Neutrophil (primary cell): ENCODE measurements at regions not wholly inside any gene's neighbourhood (a gene's known extent, or its start where the extent isn't known, plus 50 kb on each side); places are given as distances from the start of the nearest gene placed in this dataset.
"Not testable (repeated sequence)": the region's sequence is repeated elsewhere in the genome, so short reads cannot be mapped to it uniquely, and the experiment has no call there.

ENCODE experiments used
- H3K27ac ChIP-seq: fragments of 200-600 bp; sonication (generic); 2 replicates; pipeline ENCODE4 v1.5.1; 2016; ENCODE audit warnings: mild to moderate bottlenecking, moderate library complexity
- H3K27me3 ChIP-seq: fragments of 200-600 bp; sonication (generic); 2 replicates; pipeline ENCODE4 v1.6.0; 2016; ENCODE audit warnings: mild to moderate bottlenecking
- H3K36me3 ChIP-seq: fragments of 200-600 bp; sonication (generic); 2 replicates; pipeline ENCODE4 v1.5.1; 2017
- H3K4me1 ChIP-seq, 2 experiments: fragments of 200-600 bp in 1 of 2; sonication (generic) in 1 of 2; 1 replicate in 1 of 2; 2 replicates in 1 of 2; pipeline versions ENCODE4 v1.5.1 to v1.6.1; 2013 to 2016; ENCODE audit warnings: low read depth in 1 of 2, low read length in 1 of 2, mild to moderate bottlenecking in 1 of 2, moderate library complexity in 1 of 2; ENCODE audit not compliant: control insufficient read depth in 1 of 2, insufficient read depth in 1 of 2
- H3K4me3 ChIP-seq, 2 experiments: fragments of 200-600 bp in 1 of 2; sonication (generic) in 1 of 2; 1 replicate in 1 of 2; 2 replicates in 1 of 2; pipeline ENCODE4 v1.5.1; 2013 to 2016; ENCODE audit warnings: low read depth in 1 of 2, low read length in 1 of 2, mild to moderate bottlenecking in 1 of 2, moderate library complexity in 1 of 2
- H3K9me3 ChIP-seq: fragments of 200-600 bp; sonication (generic); 2 replicates; pipeline ENCODE4 v1.5.1; 2016
- TF ChIP-seq, protein P1 (sequence below): fragments of 200-600 bp; sonication (generic); IDR thresholded peaks from 2 replicates; pipeline ENCODE4 v1.5.1; 2016; ENCODE audit warnings: antibody characterized with exemption

DNA sequence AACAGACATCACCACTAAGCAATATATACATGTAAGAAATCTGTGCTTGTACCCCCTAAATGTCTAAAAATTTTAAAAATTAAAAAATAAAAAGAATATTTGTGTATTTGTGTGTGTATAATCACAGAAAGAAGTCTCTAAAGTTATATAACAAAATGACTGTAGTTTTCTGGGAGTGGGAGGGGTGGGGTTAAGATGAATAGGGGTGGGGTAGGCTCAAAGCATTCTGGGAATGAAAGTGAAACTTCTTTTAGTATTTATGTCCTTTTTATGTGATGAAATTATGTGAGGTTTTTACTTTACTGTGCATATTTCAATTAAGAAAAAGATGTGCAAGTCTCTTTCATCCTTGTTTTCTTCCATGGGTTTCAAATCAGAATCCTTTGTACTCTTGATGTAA lies 65.3 kb downstream of the FASLG start:
- H3K27ac ChIP-seq = no peak overlapping the region
- no peaks in the 10 kb centered on the region for H3K4me1 ChIP-seq
- H3K36me3 ChIP-seq = no peaks in the 10 kb centered on the region
- no peaks in the 10 kb centered on the region for H3K27me3 ChIP-seq
- no peaks in the 10 kb centered on the region for H3K9me3 ChIP-seq
- TF ChIP-seq, protein P1, sequence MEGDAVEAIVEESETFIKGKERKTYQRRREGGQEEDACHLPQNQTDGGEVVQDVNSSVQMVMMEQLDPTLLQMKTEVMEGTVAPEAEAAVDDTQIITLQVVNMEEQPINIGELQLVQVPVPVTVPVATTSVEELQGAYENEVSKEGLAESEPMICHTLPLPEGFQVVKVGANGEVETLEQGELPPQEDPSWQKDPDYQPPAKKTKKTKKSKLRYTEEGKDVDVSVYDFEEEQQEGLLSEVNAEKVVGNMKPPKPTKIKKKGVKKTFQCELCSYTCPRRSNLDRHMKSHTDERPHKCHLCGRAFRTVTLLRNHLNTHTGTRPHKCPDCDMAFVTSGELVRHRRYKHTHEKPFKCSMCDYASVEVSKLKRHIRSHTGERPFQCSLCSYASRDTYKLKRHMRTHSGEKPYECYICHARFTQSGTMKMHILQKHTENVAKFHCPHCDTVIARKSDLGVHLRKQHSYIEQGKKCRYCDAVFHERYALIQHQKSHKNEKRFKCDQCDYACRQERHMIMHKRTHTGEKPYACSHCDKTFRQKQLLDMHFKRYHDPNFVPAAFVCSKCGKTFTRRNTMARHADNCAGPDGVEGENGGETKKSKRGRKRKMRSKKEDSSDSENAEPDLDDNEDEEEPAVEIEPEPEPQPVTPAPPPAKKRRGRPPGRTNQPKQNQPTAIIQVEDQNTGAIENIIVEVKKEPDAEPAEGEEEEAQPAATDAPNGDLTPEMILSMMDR = no peak
- H3K4me3 ChIP-seq = no peak overlapping the region

DNA sequence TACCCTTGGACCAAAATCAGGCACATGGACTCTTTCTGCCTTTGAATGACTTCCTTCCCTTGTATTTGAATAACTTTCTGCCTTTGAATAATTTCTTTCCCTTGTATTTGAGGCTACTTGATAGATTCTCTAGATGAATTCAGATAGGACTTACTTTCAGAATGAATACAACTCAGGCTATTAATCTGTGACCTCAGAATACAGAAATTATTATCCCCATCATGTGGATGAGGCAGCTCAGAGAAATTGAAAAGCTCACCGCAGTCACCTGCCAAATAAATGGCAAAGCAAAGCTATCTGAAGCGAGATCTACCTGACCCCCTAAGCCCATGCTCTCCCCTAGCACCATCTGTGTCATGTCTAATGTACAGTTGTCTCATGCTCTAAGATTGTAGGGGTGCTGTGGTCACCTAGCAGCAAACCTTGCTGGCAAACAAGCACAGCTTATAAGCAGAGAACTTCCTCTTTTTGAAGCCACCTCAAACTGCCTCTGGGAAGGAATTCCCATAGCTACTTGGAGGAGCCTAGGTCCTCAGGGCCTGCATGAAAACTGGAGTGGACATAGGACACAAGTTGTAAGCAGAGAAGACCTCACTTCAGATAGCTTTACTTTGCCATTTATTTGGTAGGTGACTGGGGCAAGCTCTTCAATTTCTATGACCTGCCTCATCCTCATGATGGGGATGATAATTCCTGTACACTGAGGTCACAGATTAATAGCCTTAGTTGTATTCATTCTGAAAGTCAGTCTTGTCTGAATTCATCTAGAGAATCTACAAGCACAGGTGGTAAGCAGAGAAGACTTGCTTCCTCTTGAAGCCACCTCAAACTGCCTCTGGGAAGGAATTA lies 66.1 kb downstream of the FASLG start:
- TF ChIP-seq, protein P1 = no peak

DNA sequence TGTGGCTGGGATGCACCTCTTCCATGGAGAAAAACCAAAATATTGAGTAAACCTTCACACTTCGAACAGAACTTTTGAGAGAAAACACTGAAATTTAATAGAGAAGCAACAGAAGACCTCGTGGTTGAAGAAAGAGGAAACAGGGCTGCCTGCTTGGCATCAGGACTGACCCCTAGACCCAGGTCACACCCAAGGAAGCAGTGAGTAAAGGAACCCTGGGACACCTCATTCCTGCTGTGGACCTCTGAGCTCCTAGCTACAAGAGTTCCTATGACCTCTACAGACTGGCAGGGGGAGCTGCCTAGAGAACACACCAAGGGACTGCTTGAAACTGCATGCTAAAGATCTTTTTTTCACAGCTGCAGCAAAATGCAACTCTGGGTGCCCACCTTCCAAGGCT lies 67.8 kb downstream of the FASLG start:
- no peak overlapping the region for H3K4me3 ChIP-seq
- H3K36me3 ChIP-seq = no peaks in the 10 kb centered on the region
- no peak overlapping the region for H3K27ac ChIP-seq
- TF ChIP-seq, protein P1 = no peak
- H3K4me1 ChIP-seq = no peaks in the 10 kb centered on the region
- no peaks in the 10 kb centered on the region for H3K27me3 ChIP-seq
- no peaks in the 10 kb centered on the region for H3K9me3 ChIP-seq

More for the DNA sequence above, 66.1 kb downstream of the FASLG start:
- no peaks in the 10 kb centered on the region for H3K27me3 ChIP-seq
- H3K27ac ChIP-seq = no peak overlapping the region
- H3K9me3 ChIP-seq = no peaks in the 10 kb centered on the region
- H3K4me1 ChIP-seq = no peaks in the 10 kb centered on the region
- H3K4me3 ChIP-seq = no peak overlapping the region
- no peaks in the 10 kb centered on the region for H3K36me3 ChIP-seq

DNA sequence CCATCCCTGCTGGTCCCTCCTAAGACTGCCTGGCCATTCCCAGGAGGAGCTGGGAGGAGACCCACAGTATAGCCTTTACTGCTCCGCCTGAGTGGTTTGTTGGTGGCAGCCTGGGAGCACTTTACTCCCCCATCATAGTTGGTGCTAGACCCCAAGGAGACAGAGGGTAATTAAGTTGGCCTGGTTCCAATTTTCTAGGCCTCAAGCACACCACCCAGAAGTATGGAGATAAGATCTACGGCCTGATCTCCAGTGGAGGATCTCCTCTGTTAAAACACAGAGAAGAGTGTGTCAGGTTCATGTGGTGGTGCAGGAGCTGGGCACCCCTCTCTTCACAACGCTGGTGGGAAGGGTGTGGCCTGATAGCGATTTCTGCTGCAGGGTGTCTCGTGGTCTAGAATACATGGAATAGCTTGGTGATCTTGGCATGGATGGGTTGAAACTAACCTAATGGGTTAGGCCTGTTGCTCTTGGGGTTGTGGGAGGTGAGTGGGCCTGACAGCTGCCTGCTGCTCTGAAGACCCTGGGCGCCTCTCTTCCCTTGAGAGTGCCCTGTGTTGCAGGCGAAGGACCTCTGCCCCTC lies 68.5 kb downstream of the FASLG start:
- no peaks in the 10 kb centered on the region for H3K36me3 ChIP-seq
- H3K4me1 ChIP-seq = no peaks in the 10 kb centered on the region
- no peaks in the 10 kb centered on the region for H3K27me3 ChIP-seq
- H3K4me3 ChIP-seq = no peak overlapping the region
- no peaks in the 10 kb centered on the region for H3K9me3 ChIP-seq
- TF ChIP-seq, protein P1 = no peak
- no peak overlapping the region for H3K27ac ChIP-seq

DNA sequence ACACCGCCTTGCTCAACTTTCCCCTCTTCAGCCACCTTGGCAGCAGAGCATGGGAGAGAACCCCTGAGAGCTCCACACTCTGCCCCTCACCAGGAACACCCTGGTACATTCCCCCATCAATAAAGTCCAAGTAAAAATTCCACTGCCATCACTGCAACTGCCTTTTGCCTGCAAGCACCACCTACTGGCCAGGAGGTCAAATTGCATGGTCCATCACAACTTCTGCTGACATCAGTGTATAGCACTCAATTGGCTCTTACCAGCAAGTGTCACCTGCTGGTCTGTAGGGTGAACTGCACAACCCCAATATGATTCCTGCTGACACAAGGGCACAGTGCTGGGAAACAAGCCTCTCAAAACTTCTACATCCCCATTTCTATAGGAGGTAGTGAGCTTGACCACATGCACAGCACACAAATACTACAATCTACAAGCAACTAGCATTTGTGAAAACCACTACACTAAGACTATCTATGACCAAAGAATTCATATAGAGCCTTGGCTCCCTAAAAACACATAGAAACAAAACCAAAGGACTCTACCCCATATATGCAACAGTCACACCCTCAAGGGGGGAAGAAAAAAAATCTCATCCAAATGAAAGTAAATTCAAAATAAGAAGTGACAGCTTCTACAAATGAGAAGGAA lies 69.2 kb downstream of the FASLG start:
- no peak overlapping the region for H3K27ac ChIP-seq
- no peaks in the 10 kb centered on the region for H3K9me3 ChIP-seq
- no peaks in the 10 kb centered on the region for H3K4me1 ChIP-seq

DNA sequence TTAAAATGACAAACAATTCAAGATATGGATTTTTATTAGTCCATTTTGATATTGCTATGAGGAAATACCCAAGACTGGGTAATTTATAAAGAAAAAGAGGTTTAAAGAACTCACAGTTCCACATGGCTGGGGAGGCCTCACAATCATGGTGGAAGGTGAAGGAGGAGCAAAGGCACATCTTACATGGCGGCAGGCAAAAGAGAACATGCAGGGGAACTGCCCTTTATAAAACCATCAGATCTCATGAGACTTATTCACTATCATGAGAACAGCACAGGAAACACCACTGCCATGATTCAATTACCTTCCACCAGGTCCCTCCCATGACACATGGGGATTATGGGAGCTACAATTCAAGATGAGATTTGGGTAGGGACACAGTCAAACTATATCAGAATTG lies 69.8 kb downstream of the FASLG start:
- H3K4me1 ChIP-seq, H3K36me3 ChIP-seq, H3K9me3 ChIP-seq, H3K4me3 ChIP-seq, H3K27ac ChIP-seq, H3K27me3 ChIP-seq: not testable (repeated sequence)

More for the DNA sequence above, 69.2 kb downstream of the FASLG start:
- TF ChIP-seq, protein P1 = peak; percentile 80
- no peak overlapping the region for H3K4me3 ChIP-seq
- H3K27me3 ChIP-seq = no peaks in the 10 kb centered on the region
- no peaks in the 10 kb centered on the region for H3K36me3 ChIP-seq
